Transverse colon (tissue), 4 donors: ENCODE measurements at regions not wholly inside any gene's neighbourhood (a gene's known extent, or its start where the extent isn't known, plus 50 kb on each side); places are given as distances from the start of the nearest gene placed in this dataset.

Source experiments
- CTCF ChIP-seq, 5 experiments: fragments of 200-600 bp in 3 of 5; fragments of 450-650 bp in 2 of 5; sonication (generic) in 3 of 5; IDR thresholded peaks; 1 replicate in 2 of 5; 2 replicates in 3 of 5; pipeline ENCODE4 v1.5.1; 2016 to 2017; ENCODE audit warnings: antibody characterized with exemption in 5 of 5, inconsistent platforms in 3 of 5, mild to moderate bottlenecking in 2 of 5, moderate library complexity in 1 of 5
- EP300 ChIP-seq: sonication (generic); formaldehyde crosslinking; IDR thresholded peaks from one replicate; pipeline ENCODE4 v1.6.1; 2017; ENCODE audit warnings: antibody characterized with exemption, low read depth
- POLR2A ChIP-seq: fragments of 450-650 bp; IDR thresholded peaks from one replicate; pipeline ENCODE4 v1.6.1; 2016; ENCODE audit warnings: antibody characterized with exemption, mild to moderate bottlenecking, moderate library complexity
- POLR2AphosphoS5 ChIP-seq, 3 donors: sonication (generic); formaldehyde crosslinking; IDR thresholded peaks; one replicate each; pipeline ENCODE4 v1.6.1; 2016; ENCODE audit warnings: antibody characterized with exemption in 3 of 3

- TF ChIP-seq CTCF (IDR thresholded peaks at IDR 0.05), result no peak
- no peak for TF ChIP-seq EP300
- no peak for TF ChIP-seq POLR2A
- no peak for TF ChIP-seq POLR2AphosphoS5 (IDR thresholded peaks at IDR 0.05)
Observed at GRCh38 chr5:143546394-143546793, 142.9 kb upstream of the NR3C1 start.
